ENCODE measurements at regions not wholly inside any gene's neighbourhood (a gene's known extent, or its start where the extent isn't known, plus 50 kb on each side); places are given as distances from the start of the nearest gene placed in this dataset.

- no peak for TF ChIP-seq CTCF (IDR thresholded peaks at IDR 0.05)
Measured at GRCh38 chr10:44650691-44651661, 260.2 kb upstream of the TMEM72 start.

GRCh38 chr10:44651834-44652233 is 259.3 kb upstream of the TMEM72 start:
- TF ChIP-seq CTCF (IDR thresholded peaks at IDR 0.05): no peak

- no peak for TF ChIP-seq CTCF (IDR thresholded peaks at IDR 0.05)
Measured at GRCh38 chr10:44659320-44659719, 251.8 kb upstream of the TMEM72 start.

GRCh38 chr10:44660271-44660670 is 250.9 kb upstream of the TMEM72 start:
- TF ChIP-seq CTCF (IDR thresholded peaks at IDR 0.05): no peak

GRCh38 chr10:44662051-44662450 is 249.1 kb upstream of the TMEM72 start:
- TF ChIP-seq CTCF (IDR thresholded peaks at IDR 0.05): no peak

- TF ChIP-seq CTCF (IDR thresholded peaks at IDR 0.05): no peak
Measured at GRCh38 chr10:44668336-44668735, 242.8 kb upstream of the TMEM72 start.

- no peak for TF ChIP-seq CTCF (IDR thresholded peaks at IDR 0.05)
Measured at GRCh38 chr10:44671319-44671718, 239.8 kb upstream of the TMEM72 start.

Data from LNCAP (cell line).